NCI-H187 (cell line): ENCODE measurements at regions not wholly inside any gene's neighbourhood (a gene's known extent, or its start where the extent isn't known, plus 50 kb on each side); places are given as distances from the start of the nearest gene placed in this dataset.
A peak's percentile ranks its signal among the peaks of the same experiment; 100 is the strongest.

Experiments
- DNase-seq, 2 experiments: peaks; one replicate each; lab custom pipeline; 2025; lab: John Stamatoyannopoulos, UW

DNA sequence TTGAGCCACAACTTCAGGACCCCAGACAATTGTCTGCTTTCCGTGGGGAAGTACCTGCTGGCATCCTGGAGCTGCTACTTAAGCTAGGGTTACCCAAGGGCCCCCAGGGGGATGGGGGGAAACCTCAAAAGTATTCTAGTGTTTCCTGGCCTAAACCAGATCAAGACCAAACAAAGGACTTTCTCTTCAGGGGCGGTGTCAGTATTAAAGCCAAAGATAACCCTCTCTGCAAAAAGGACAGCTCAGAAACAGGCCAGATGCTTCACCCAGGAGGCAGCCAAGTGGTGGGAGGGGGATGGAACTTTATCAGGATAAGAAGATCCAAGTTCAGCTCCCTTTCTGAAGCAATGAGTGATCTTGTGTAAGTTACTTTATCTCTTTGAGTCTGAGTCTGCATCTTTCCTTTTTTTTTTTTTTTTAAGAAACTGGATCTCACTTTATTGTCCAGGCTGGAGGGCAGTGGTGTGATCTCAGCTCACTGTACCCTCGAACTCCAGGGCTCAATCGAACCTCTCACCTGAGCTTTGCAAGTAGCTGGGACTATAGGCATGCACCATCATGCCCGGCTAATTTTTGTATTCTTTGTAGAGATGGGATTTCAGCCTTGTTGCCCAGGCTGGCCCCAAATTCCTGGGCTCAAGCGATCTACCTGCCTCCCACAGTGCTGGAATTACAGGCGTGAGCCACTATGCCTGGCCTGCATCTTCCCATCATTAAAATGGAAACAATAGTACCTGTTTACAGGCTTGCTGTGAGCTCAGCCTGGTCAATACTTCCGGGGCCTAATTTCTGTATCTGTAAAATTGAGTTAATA, 151.8 kb upstream of the PTPRM start:
- no peak for DNase-seq

DNA sequence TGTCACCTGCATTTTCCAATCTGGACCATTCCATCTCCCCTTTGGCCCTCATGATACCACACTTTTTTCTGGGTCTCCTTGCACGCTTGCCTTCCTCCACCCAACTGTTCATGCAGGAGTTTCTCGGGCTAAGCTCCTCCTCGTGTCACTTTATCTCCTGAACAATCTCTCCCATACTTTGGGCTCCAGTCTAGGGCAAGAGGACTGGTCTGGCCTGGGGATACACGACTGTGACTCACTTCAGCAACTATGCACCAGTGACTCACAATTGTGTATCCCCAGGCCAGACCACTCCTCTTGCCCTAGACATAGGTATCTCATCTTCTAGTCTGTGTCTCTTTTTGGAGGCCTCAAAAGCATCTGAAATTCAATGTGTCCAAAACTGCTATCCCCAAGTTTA, 149.4 kb upstream of the PTPRM start:
- no peak for DNase-seq

DNA sequence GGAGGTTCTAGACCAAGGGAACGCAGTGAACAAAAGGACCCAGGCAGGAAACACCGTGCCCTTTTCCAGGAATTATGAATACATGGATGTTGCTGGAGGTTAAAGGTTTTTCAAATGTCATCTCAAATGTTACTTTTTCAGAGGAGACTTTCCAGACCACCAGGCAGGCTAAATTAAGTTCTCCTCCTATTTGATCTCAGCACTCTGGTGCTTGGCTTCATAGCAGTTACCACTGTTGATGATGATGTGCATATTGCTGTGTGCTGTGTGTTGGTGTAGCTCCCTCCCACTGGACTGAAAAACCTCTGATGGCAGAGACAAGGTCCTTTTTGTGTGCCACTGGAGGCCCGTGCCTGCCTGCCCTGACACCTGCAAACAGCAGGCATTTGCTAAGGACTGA, 137.3 kb upstream of the PTPRM start:
- no peak for DNase-seq

DNA sequence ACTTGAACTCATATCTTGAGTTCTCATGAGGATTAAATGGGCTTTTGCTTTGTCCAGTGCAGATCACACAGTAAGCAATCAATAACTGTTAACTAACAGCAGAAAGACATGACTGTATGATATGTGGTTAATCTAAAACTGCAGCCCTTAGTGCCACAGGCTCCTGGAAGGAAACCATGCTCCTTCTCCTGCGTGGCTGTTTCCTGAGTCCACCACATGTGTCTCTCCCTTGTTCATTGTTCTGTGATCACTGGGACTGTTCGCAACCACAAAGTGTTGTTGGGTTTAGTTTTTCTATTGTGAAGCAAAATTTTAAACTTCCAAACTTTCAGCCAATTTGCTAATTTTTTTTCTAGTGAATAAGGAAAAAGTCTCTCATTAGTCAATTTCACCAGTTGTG, 130.9 kb upstream of the PTPRM start:
- no peak for DNase-seq

DNA sequence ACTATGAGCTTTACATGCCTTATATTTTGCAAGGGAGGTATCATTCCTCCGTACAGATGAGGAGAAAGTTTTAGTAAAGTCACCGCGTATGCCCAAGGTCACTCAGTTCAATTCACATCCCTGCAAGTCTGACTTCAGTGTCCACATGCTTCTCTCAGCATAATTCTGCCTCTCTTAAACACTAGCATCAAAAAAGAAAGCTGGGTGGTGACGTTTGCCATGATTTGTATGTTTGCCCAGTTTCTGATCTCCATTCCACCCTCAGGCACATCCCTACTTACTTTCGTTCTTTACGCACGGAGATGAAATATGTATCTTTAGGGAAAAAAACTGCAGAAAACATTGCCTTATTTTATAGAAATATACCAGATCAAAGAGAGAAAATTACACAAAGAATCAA, 129.2 kb upstream of the PTPRM start:
- DNase-seq, result no peak

DNA sequence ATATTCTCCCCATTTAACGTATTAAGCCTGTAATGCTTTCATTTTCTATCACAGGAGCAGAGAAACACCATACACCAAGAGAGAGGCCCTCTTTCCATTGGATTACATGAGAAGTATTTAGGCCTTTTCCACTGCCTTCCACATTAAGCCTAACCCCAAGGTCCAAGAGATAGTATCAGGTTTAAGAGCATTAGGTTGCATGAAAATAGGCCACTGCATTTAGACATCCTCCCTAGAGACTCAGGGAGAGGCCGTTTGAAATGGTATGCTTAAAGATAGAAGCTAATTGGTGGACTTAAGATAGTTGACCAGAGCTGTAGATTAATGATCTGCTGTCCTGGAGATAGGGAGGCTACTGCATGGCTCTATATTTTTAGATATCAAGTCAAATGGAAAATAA, 128.5 kb upstream of the PTPRM start:
- no peak for DNase-seq

DNA sequence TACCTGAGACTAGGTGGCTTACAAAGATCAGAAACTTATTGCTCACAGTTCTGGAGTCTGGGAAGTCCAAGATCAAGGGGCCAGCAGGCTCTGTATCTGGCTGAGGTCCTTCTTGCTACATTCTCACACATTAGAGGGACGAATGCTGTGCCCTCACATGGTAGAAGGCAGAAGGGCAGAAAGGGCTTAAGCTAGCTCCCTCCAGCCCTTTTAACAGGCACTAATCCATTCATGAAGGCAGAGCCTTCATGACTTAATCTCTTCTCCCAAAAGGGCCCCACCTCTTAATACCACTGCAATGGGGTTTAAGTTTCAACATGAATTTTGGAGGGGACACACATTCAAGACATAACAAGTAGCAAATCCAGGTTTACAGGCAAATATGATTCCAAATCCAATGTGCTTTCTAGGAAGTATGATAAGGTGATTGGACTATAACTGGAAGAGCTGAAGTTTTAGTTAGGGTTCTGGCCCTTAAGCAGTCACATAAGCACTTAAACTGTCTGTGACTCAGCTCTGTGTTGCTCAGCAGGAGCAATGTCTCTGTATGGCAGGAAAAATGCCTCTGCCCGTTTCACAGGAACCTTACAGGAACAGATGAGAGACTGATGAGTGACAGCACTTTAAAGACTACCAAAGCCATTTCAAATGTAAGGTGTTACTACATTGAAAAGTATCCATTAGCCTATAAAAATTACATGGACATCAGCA, 119.6 kb upstream of the PTPRM start:
- no peak for DNase-seq

DNA sequence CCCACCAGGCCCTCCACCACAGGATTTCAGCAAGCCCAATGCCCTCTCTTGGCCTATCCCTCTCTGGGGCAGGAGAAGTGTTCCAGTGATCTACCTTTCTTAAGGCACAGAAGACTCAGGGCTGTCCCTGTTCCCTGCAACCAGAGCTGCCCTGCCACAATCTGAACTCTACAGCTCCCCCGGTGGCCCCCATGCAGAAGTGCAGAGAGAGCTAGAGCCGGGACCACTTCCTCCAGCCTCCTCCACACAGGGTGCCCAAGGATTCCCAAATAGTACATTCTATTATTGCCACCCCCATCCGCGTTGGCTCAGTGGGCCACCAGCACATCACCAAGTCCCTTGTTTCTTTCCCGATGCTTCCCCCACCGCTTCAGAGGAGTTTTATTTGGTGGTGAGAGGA, 114.8 kb upstream of the PTPRM start:
- DNase-seq, result no peak

DNA sequence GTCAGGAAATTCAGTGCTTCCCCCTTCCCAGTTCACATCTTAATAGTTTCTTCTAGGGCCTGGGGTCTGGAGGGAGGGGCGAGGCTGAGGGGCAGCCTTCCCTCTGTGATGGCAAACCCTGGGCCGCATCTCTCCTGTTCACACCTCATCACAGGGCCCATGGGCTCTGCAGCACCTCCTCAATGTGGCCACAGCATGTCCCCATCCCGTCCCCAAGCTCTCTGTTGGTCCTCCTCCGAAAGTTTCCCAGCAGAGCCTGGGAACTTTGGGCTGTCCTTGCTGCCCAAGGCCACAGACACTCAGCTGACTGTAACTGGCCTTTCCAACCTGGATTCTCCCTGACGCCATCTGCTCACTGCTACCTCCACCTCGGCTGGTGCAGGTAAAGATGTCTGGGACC, 112.7 kb upstream of the PTPRM start:
- no peak for DNase-seq

DNA sequence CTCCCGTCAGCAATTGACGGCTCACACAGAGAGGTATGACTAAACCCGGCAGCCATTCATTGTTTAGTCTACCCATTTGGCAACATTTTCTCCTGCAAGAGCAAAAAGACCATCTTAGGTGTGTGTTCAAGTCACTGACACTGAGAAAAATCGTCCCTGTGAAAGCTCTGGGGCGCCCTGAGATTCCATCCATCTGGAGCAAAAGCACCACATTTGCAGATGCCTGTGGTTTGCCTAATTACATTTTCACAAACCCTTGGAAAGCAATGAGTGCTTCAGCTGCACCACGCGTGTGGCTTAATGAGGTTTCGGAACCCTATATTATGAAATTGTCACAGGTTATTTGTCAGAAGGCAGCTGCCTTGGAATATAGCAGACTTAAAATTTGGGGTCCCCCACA, 110.7 kb upstream of the PTPRM start:
- peak in 1 of 2 experiments; percentile 6 for DNase-seq

DNA sequence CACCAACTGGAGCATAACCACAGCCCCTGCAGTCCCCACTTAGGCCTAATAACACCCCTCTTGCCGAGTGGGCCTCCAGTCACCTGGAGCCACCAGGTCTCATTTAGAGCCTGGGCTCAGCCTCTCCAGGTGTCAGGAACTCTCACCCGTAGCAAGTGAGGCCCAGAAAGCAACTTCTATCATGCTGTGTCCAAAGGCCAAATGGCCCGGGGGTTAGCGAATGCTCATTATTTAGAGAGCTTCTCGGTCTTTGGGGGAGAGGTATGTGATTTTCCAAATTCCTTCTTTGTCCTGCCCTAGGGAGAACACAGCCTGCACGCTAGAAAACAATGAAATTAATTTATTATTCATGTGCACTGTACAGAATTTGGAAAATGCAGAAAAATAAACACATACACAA, 109.9 kb upstream of the PTPRM start:
- peak in 1 of 2 experiments; percentile 31 for DNase-seq

DNA sequence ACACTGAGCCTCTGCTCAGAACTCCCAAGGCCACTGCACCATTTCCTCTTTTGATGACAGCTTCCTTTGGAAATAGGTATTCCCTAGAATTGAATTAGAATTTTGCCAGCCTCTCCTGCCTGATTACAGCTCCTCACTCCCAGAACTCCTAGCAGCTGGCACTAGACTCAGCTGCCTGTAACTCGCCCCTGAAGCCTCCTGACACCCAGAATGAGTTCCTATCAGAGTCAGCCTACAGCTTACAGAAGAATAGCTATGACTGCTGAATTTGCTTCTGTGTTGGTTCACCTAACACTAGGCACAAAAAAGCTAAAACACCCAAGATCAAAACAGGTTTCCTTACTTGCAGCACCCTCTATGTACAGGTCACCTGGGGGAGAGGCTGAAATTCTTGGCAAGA, 108.2 kb upstream of the PTPRM start:
- DNase-seq, result no peak

DNA sequence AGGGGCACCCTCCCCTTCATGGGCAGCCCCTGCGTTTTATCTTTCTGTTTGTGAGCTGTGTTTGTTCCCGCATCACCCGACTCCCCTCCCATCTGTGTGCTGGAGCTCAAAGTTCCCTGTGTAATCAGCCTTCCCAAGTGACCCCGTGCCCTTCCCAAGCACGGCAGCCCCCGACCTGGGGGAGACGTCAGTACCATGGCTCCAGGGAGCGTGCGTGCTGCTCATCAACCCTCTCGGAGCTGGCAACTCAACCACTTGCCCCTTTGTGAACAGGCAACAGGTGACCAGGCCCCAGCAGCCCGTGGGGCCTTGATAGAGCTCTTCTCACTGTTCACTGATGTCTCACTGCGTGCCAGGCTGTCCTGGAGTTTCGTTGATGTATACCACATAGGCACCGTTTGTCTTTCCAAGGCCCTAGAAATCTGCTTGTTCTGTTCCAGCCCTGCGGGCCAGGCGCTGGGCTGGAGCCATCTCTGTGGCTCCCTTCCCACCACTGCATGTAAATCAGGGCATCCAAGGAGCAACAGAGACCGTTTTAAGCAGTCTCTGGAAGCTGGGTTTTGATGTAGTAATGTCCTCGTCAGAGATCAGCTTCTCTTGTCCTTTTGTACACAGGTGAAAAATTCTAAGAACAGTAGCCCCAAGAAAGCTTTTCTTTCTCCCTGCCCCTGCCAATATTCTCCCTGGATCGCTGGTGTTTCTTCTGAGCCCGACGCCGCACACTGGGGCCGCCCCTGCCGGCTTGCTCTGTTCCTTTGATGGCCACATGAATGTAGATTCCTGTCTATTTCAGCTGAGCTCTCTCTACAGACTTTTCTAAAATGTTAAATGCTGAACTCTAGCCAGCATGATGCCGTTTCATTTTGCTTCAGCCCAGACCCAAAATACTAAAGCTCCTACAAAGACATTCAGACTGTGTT, 107.0 kb upstream of the PTPRM start:
- DNase-seq, result no peak

DNA sequence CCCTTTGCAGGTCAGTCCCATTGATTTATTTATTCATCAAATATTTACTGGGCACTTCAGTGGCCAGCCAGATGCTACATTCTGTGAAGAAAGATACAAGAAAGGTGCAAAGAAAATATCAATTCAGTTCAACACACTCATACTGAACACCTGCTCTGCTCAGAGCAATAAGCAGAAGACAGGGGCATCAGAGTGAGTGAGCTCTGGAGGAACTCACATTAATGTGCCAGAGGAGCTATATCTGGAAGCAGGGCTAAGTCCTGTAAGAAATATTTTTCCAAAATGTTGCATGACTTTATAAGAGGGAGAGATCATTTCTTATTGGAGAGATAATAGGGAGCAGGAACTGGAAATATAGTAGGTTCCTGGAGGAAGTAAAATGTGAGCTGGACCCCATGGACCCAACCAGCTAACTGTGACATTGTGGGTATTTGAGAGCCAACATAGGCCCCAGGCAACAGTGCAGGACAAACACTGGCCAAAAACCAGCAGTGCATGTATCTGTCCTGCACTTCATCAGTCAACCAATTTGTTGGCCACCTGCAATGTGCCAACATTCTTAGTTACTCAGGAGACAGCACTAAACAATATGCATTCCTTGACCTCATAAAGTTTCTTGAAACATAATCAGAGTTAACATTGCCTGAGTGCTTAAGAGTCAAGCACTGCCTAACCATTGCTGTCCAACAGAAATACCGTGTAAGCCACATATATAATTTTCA, 102.7 kb upstream of the PTPRM start:
- DNase-seq, result no peak

DNA sequence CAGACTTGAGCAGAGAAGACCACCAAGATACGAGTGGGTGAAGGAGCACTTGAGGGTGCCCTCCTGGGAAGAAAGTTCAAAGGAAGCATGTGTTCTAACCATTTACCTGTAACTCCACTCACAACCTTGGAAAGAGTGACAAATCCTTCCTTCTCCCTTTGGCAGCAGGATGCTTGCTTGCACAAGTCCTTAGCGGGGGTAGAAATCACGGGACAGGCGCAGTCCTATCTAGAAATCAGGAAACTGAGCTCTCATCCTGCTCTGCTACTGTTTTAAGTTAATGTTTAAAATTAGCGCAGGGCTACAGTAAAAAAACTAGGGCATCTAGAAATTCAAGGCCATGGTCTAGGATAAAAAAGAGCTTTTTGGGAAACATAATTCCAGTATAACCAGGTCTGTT, 100.9 kb upstream of the PTPRM start:
- no peak for DNase-seq

DNA sequence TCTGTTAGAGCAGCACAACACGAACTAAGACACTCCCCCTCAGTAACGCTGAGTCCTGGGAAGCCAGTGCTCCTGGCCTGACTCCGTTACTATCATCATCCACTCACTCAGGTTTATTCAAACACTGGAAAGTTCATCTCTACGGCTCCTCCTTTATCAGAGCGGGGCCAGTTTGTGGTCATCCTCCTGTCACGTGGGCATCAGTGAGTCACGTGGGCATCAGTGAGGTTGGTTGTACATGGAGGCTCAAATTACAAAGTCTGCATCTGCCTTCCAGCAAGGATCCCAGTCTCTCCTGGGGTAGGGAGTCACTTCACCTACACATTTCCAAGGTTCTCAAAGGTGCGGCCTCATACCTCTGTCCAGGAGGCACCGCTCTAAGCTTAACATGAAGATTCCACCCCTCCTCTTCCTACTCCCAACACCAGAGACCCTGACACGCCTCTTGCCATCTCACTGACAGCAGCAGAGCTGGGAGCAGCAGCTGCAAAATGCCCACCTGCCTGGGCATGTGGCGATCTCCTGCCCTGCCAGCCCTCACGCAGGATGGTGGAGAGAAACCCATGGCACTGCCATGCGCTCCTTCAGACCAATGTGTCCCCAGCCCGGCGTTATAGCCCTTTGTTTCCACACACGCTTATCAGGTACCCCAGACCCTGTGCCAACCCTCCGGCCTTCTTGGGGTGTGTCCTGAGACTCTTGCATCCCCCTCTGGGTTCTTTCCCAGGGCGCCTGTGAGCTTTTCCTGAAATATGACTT, 99.2 kb upstream of the PTPRM start:
- peak; percentile 26 to 68 for DNase-seq

DNA sequence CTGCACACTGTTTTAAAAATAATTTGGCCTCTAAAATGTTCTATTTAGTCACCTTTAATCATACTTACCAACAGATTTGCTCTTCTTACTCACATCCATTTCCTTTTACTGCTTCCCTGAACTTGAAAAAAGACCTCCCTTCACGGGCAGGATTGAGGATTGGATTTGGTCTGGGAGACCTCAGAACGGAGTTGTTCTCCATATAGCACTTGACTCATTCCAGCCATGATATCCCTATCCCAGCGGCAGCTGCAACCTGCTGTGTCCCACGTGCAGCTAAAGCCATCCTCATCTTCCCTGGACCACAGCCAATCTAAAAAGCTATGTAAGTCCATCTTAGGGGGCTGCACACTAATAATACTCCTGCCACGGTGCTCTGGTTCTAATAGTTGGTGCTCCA, 97.0 kb upstream of the PTPRM start:
- DNase-seq, result no peak

DNA sequence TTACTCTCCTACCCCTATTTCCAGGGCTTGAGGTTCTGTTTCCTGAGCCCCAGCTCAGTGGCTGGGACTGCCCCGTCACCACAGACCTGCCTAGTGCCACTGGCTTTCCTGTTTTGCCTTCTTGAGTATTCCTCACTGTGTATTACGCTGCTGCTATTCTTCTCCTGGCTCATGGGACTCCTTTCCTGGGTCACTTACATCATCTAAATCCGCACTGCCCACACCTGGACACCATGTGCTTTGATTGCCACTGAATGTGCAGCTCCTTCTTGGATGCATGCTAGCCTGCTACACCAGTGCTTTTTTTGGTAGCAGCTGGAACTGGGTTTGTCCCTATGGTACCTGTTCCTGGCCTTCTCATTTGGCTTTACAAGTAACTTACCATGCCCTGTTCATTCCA, 96.6 kb upstream of the PTPRM start:
- no peak for DNase-seq

DNA sequence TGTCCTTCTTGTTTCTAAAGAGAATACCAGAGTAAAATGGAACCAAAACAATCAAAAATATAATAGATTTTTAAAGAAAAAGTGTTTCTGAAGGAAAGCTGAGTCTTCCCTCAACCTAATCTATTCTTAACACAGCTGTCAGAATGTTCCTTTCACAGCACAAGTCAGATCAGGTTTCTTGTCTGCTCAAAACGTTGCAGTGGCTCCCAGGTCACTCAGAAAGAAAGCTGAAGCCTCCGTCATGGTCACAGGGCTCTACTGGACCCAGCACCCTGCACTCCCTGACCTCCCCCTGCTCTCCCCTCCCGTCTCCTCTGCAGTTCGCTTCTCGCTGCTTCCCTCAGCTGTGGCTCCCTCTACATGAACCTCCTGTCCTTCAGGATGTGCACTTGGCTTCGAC, 90.7 kb upstream of the PTPRM start:
- DNase-seq, result no peak

DNA sequence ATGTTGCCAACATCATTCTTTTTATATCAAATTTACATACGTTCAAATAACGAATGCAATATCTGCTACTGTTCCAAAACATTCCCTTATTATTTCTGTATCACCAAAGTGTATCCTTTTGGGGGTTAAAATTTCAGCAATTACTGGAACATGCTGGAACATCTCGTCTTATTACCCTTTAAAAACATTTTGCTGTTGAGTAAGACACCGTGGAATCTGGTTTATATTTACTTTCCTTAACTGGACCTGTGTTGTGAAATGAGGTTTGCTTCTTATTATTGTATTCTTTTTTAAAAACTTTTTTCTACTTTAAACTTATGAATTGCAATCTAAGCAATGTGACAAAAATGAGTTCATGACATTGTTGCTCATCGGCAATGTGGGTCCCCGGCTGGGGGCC, 87.4 kb upstream of the PTPRM start:
- DNase-seq, result no peak

DNA sequence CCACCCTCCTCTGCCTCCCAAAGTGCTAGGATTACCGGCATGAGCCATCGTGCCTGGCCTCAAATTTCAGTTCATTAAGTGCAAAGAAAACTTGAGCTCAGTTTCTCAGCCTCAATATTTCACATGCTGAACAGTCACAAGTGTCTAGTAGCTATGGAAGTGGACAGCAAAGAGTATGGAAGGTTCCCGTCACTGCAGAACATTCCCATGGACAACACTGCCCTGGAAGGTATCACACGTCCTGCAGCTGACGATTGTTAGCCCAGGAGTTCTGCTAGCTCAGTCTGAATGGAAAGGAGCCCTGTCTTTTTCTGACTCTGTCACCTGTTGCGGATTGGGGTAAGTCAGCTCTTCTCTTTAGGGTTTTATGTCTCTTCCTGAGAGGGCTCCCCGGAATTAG, 86.2 kb upstream of the PTPRM start:
- no peak for DNase-seq
